ENCODE measurements at regions not wholly inside any gene's neighbourhood (a gene's known extent, or its start where the extent isn't known, plus 50 kb on each side); places are given as distances from the start of the nearest gene placed in this dataset.

- TF ChIP-seq CTCF (IDR thresholded peaks at IDR 0.05) (no peak), POLR2A (IDR thresholded peaks at IDR 0.05) (no peak), POLR2AphosphoS5 (IDR thresholded peaks at IDR 0.05) (no peak), EP300 (IDR thresholded peaks at IDR 0.05; ENCODE audit: low read depth) (no peak)
Measured at GRCh38 chr9:107982745-107983144, 493.2 kb upstream of the KLF4 start.

Measured in transverse colon (tissue), 4 donors.